Inferior parietal cortex (tissue), 1 donor: ENCODE measurements at regions not wholly inside any gene's neighbourhood (a gene's known extent, or its start where the extent isn't known, plus 50 kb on each side); places are given as distances from the start of the nearest gene placed in this dataset.
"Not testable (repeated sequence)": the region's sequence is repeated elsewhere in the genome, so short reads cannot be mapped to it uniquely, and the experiment has no call there.

Experiments
- DNase-seq: peaks from one replicate; pipeline ENCODE4 v3.0.0-alpha.2; 2016; ENCODE audit errors: extremely low spot score

DNA sequence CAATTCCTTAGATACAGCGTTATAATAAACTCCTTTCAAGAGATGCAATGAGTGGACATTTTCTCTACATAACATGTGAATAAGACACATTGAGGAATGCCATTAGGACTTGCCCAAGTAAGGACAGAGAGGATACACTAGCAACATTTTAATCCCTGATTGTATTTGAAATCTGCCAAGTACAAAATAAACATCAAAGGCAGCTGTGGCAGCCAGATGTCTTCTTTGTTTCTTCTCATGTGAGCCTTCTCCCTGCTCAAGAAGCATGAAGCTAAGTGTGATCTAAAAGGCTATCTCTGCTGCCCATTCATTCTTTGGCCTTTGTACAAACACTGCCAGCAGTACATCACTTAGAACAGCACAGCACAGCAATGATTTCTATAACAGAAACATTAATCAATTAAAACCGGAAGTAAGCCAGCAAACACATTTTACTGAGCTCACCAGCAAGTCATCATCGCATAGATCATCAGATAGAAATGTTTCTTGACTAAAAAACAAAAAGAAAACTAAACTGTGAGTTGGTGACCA is 364.0 kb downstream of the CNTN6 start:
- DNase-seq: no peak

DNA sequence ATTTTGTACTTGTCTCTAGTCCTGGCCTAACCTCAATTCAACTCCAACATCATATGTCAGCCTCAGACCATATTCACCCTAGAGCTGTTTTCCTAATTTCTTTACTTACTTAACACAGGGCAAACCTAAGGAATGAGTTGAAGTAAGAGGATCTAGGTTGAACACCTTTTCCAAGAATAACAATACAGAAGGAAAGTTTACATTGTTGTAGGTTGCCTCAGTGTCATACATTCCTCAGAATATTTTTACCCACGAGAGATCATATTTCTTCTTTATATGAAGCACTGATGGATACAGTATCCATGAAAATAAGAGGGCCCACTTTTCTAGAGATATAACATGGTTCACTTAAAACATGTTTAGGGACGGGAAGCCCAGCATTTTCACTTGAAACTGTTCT is 369.5 kb downstream of the CNTN6 start:
- no peak for DNase-seq

DNA sequence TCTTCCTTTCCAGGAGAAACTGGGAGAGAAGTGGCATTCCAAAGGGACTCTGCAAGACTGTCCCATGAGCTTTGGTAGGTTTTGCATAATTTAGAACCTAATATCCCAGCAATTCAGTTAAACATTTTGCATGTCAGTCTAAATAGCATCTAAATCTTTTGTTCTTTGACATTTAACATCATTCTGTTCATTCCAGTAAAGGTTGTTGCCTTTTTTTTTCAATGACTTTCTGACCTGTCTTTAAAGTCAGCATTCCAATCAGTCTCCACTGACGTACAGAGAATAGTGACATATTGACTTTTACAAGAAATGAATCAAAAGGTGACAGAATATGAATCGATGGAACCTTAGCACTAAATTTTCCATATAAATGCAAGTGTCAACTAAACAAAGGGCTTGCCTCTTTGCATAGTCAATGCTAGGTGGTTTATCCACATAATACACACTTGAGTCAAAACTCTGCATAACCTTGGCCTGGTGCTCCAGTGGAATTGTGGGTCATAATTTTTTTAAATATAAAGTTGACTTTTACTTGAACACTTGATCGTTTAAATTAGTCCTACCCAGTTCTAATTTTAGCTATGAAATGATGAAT is 370.1 kb downstream of the CNTN6 start:
- DNase-seq: no peak

DNA sequence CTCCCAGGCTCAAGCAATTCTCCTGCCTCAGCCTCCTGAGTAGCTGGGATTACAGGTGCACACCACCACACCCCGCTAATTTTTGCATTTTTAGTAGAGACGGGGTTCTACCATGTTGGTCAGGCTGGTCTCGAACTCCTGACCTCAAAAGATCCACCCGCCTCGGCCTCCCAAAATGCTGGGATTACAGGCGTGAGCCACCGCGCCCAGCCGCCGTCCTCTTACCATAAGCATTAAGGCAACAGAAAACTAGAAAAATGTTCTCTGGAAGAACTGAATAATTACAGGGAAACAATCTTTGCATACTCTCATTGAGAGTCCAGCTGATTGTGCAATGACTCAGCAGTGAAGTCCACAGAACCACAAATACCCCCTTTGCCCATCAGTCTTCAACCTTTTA is 372.3 kb downstream of the CNTN6 start:
- not testable (repeated sequence) for DNase-seq

DNA sequence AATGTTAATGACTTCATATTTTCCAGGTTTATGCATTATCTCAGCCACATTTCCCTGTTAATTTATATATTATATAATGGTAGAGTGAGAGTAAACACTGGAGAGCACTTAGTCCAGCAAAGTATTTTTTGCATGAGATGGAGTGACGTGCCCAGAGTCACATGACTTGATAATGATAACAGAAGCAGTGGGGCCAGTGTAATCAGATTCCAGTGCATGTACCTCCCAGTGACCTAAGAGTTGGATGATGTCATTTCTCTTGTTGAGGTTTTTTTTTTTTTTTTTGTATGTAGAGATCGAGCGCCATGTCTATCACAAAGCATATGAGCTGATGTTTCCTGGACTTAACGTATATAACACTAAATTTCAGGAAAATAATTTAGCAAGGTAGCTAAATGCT is 375.3 kb downstream of the CNTN6 start:
- no peak for DNase-seq

GRCh38 chr3:1469248-1469647 is 376.4 kb downstream of the CNTN6 start:
- no peak for DNase-seq

GRCh38 chr3:1469687-1470086 is 376.9 kb downstream of the CNTN6 start:
- DNase-seq: no peak

DNA sequence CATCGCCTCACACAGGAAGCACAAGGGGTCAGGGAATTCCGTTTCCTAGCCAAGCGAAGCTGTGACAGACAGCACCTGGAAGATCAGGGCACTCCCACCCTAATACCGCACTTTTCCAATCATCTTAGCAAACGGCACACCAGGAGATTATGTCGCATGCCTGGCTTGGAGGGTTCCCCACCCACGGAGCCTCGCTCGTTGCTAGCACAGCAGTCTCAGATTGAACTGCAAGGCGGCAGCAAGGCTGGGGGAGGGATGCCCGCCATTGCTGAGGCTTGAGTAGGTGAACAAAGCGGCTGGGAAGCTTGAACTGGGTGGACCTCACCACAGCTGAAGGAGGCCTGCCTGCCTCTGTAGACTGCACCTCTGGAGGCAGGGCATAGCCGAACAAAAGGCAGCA is 384.8 kb downstream of the CNTN6 start:
- no peak for DNase-seq

- DNase-seq: no peak
These were observed 402.6 kb downstream of the CNTN6 start for GRCh38 chr3:1495466-1495865.

DNA sequence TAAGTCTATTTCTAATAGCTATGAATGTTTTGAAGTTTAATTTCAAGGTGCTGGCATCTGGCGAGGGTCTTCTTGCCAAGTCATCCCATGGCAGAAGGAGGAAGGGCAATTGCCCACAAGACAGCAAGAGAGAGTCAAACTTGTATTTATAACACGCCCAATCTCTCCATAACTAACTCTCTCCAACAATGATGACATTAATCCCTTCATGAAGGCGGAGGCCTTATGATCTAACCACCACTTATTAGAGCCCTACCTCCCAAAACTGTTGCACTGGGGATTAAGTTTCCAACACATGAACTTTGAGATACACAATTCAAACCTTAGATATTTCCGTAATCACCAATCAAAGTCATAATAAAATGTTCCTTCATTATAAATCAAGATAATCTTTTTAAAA is 406.9 kb downstream of the CNTN6 start:
- no peak for DNase-seq

DNA sequence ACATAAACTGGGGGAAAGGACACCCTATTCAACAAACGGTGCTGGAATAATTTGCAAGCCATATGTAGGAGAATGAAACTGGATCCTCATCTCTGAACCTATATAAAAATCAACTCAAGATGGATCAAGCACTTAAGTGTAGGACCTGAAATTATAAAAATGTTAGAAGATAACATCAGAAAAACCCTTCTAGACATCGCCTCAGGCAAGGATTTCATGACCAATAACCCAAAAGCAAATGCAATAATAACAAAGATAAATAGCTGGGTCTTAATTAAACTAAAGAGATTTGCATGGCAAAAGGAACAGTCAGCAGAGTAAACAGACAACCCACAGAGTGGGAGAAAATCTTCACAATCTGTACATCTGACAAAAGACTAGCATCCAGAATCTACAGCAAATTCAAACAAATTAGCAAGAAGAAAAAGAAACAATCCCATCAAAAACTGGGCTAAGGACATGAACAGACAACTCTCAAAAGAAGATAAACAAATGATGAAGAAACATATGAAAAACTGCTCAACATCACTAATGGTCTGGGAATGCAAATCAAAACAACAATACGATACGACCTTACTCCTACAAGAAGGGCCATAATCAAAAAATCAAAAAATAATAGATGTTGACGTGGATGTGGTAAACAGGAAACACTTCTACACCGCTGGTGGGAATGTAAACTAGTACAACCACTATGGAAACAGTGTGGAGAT is 408.7 kb downstream of the CNTN6 start:
- no peak for DNase-seq

DNA sequence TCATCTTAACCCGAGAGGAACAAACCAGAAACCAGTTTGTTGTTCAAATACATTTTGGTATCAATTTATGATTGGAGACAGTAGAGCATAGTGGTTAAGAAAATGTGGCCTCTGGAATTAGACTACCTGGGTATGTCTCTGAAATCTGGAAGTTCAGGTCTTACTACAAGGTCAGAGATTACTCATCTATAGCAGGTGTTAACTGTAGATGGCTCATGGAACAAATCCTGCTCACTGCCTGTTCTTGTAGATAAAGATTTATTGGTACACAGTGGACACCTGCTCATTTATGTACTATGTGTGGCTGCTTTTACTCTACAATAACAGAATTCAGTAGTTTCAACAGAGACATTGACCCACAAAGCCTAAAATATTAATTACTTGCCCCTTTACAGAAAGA is 413.3 kb downstream of the CNTN6 start:
- no peak for DNase-seq

DNA sequence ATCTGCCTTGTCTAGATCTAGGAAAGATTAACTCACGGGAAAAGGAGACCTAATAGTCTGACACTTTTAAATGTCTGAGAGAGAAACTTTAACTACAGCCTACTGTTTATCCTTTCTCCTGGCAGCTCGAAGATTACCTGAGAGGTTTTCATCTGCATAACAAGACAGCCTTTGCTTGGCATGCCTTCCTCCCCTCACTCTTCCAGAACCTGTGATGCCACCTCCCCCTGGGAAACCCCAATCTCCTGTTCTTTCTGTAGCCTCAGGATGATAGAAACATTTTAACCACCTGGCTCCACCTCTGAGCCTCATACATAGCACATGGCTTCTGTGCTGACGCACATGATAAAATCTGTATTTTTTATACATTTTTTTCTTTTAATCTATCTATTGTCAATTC is 420.8 kb downstream of the CNTN6 start:
- no peak for DNase-seq

DNA sequence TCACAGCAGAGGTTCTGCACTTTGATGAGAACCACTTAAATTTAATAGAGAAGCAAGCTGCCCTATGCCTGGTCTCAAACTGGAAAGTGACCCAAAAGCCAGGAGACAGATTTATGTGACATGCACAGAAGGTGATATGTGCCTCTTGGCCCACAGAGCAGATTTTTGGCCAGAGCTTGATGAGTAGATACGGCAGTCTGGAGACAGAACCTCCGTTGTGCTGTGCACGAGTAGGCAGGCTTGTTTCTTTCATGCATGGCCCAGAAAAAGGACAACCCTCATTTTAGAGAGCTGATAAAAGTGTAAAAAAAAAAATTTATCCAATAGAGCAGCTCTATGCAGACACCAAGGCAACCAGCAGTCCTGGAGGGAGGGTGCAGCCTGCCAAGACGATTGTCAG is 423.1 kb downstream of the CNTN6 start:
- DNase-seq: no peak

DNA sequence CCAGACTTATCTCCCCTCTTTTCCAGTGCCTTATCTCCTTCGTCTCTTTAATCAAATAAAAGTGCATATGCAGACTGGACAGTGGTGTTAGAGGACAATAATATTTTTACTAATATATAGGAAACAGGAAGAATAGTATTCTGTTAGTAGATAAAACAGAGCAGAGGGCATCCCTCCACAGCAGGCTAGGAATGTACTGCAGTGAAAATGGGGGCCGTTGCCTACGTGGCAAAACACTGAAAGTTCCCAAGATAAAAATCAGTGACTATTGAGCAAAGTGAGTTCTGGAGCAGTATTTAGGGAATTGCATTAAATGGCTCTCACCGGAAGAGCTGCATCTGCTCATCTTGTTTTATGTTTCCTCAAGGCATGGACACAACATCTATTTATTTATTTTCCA is 435.0 kb downstream of the CNTN6 start:
- no peak for DNase-seq

GRCh38 chr3:1528621-1529020 is 435.8 kb downstream of the CNTN6 start:
- DNase-seq: no peak

GRCh38 chr3:1529676-1530075 is 436.9 kb downstream of the CNTN6 start:
- DNase-seq: no peak

DNA sequence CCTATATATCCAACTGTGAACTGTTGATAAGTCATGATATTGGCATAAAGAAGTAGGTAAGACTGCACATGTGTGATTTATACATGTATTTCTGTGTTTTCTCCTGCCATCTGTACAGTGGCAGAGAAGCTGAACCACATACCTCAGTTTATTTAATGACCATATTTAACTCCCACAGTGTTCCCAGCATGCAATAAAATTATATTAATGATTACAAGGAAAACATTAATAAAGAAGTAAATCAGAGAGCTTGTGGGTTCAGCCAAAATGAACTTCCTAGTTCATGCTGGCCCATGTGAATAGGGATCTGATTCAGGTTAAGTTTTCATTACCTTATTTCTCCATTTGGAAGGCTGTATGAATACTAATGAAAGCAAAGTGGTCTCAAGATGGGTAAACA is 439.2 kb downstream of the CNTN6 start:
- DNase-seq: no peak

DNA sequence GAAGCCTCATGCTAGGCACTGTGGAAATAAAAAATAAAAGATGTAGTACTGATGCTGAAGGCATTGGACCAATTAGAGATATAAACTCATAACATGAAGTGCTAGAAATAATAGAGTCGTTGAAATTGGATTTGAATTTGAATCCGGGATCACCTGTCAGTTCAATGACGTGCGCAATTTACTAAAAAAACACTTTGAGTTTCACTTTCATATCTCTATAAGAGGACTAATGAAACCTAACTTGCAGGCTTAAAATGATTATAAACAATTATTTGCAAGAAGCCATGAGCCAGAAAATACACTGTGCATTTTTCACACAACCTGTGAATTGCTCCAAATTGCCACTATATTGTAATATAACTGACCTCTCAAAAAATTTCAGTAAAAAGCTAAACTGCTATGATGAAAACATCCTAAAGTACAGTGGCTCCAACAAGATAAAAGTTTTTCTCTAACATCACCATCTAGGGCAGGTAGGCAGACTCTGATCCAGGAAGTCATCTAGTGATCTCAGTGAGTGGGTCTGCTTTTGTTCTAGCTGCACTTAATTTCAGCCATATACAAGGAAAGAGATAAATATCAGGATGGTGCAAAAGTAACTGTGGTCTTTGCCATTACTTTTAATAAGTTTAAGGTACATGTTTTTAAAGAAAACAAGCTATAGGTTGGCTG is 440.2 kb downstream of the CNTN6 start:
- no peak for DNase-seq

GRCh38 chr3:1533763-1534162 is 440.9 kb downstream of the CNTN6 start:
- DNase-seq: no peak

DNA sequence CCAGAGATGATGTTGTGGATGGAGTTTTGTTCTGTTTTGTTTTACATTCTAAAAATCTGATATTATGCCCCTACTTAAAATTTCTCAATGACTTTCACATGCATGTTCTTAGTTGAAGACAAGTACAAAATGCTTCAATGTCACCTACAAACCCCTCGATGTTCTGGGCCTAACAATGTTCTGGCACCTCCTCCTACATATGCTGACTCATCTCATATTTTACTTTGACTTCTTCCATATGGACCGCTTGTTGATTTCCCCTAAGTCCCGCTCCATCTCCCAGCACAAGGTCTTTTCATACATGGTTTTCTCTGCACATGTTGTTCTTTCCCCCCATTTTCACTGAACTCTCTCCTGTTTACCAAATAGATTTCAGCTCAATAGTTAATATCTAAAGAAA is 441.4 kb downstream of the CNTN6 start:
- no peak for DNase-seq

GRCh38 chr3:1535361-1535760 is 442.5 kb downstream of the CNTN6 start:
- no peak for DNase-seq

DNA sequence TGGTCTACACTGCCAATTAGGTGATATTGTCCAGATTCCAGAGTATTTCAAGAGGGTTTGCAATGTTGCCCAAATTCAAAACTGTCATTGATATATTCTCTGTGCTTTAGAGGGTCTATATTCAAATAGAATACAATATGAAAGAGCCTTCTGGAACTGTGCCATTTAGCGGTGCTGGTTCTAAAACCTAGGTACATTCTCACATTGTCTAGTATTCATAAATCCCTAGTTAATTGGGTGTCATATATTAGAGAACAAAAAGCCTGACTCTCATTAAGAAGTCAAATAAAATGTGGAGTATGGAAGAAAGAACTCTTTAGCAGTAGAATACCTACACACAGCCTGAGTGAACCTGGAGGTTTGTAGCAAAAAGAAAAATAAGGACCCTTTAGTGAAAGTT is 447.9 kb downstream of the CNTN6 start:
- no peak for DNase-seq
